Activated T-cell treated with anti-CD3 and anti-CD28 coated beads, Interleukin-2, amount 50 U/mL, for 1 hour (primary cell): ENCODE measurements at regions not wholly inside any gene's neighbourhood (a gene's known extent, or its start where the extent isn't known, plus 50 kb on each side); places are given as distances from the start of the nearest gene placed in this dataset.
"Not testable (repeated sequence)": the region's sequence is repeated elsewhere in the genome, so short reads cannot be mapped to it uniquely, and the experiment has no call there.

Source experiments
- DNase-seq: peaks from one replicate; pipeline ENCODE4 v3.0.0-alpha.2; 2020

GRCh38 chr12:61531195-61531594 lies 729.0 kb upstream of the USP15 start:
- DNase-seq: no peak

GRCh38 chr12:61536117-61536516 lies 724.1 kb upstream of the USP15 start:
- DNase-seq: no peak

- DNase-seq: no peak
Measured at GRCh38 chr12:61536525-61536924, 723.7 kb upstream of the USP15 start.

- DNase-seq: no peak
Measured at GRCh38 chr12:61538951-61539350, 721.3 kb upstream of the USP15 start.

GRCh38 chr12:61542551-61542950 lies 717.7 kb upstream of the USP15 start:
- no peak for DNase-seq

GRCh38 chr12:61546296-61546695 lies 713.9 kb upstream of the USP15 start:
- no peak for DNase-seq

- no peak for DNase-seq
Measured at GRCh38 chr12:61553091-61553490, 707.1 kb upstream of the USP15 start.

- DNase-seq: no peak
Measured at GRCh38 chr12:61554268-61555008, 705.8 kb upstream of the USP15 start.

- no peak for DNase-seq
Measured at GRCh38 chr12:61563665-61564450, 696.3 kb upstream of the USP15 start.

- no peak for DNase-seq
Measured at GRCh38 chr12:61564466-61564865, 695.7 kb upstream of the USP15 start.

- no peak for DNase-seq
Measured at GRCh38 chr12:61566183-61566582, 694.0 kb upstream of the USP15 start.

GRCh38 chr12:61574339-61574738 lies 685.9 kb upstream of the USP15 start:
- DNase-seq: no peak

GRCh38 chr12:61584943-61585342 lies 675.3 kb upstream of the USP15 start:
- no peak for DNase-seq

- not testable (repeated sequence) for DNase-seq
Measured at GRCh38 chr12:61590864-61591263, 669.3 kb upstream of the USP15 start.

- no peak for DNase-seq
Measured at GRCh38 chr12:61610143-61610542, 650.1 kb upstream of the USP15 start.

- no peak for DNase-seq
Measured at GRCh38 chr12:61629702-61630101, 630.5 kb upstream of the USP15 start.

- no peak for DNase-seq
Measured at GRCh38 chr12:61646639-61647038, 613.6 kb upstream of the USP15 start.

- no peak for DNase-seq
Measured at GRCh38 chr12:61647566-61647965, 612.6 kb upstream of the USP15 start.

GRCh38 chr12:61652265-61652664 lies 607.9 kb upstream of the USP15 start:
- no peak for DNase-seq

GRCh38 chr12:61654698-61655097 lies 605.5 kb upstream of the USP15 start:
- no peak for DNase-seq

GRCh38 chr12:61655241-61655640 lies 605.0 kb upstream of the USP15 start:
- no peak for DNase-seq

GRCh38 chr12:61667676-61668075 lies 592.5 kb upstream of the USP15 start:
- no peak for DNase-seq

- no peak for DNase-seq
Measured at GRCh38 chr12:61676520-61676919, 583.7 kb upstream of the USP15 start.

- DNase-seq: no peak
Measured at GRCh38 chr12:61687407-61687806, 572.8 kb upstream of the USP15 start.
